Gastrocnemius medialis (tissue), 4 donors: ENCODE measurements at regions not wholly inside any gene's neighbourhood (a gene's known extent, or its start where the extent isn't known, plus 50 kb on each side); places are given as distances from the start of the nearest gene placed in this dataset.

Source experiments
- ATAC-seq, 2 donors: fragments of 150-250 bp; one replicate each; pipeline ENCODE4 v1.9.1; 2016
- DNase-seq, 2 donors: peaks; one replicate each; pipeline ENCODE4 v3.0.0-alpha.2; 2019
- H3K27ac ChIP-seq, 4 donors: fragments of 200-600 bp; sonication (generic); 1 replicate in 1 of 4; 2 replicates in 3 of 4; pipeline ENCODE4 v1.5.1; 2016 to 2018; ENCODE audit warnings: mild to moderate bottlenecking in 2 of 4, moderate library complexity in 1 of 4
- H3K27me3 ChIP-seq, 3 donors: fragments of 200-600 bp; sonication (generic) in 2 of 3; 1 replicate in 1 of 3; 2 replicates in 2 of 3; pipeline versions ENCODE4 v1.5.1 to v1.6.0; 2016 to 2019; ENCODE audit warnings: mild to moderate bottlenecking in 1 of 3, moderate library complexity in 1 of 3
- H3K36me3 ChIP-seq, 2 donors: fragments of 200-600 bp; sonication (generic) in 1 of 2; one replicate each; pipeline ENCODE4 v1.5.1; 2017 to 2018
- H3K4me1 ChIP-seq, 2 donors: fragments of 200-600 bp; sonication (generic) in 1 of 2; one replicate each; pipeline ENCODE4 v1.5.1; 2016 to 2017; ENCODE audit warnings: mild to moderate bottlenecking in 2 of 2
- H3K4me3 ChIP-seq, 4 donors: fragments of 200-600 bp; sonication (generic) in 3 of 4; 1 replicate in 1 of 4; 2 replicates in 3 of 4; pipeline ENCODE4 v1.5.1; 2016 to 2019; ENCODE audit warnings: mild to moderate bottlenecking in 2 of 4
- H3K9me3 ChIP-seq, 3 donors: fragments of 200-600 bp; sonication (generic) in 2 of 3; 1 replicate in 1 of 3; 2 replicates in 2 of 3; pipeline ENCODE4 v1.5.1; 2016 to 2019
- CTCF ChIP-seq, 5 experiments: fragments of 450-650 bp in 3 of 5; fragments of 200-600 bp in 2 of 5; sonication (generic) in 2 of 5; IDR thresholded peaks in 4 of 5; conservative IDR thresholded peaks in 1 of 5; 1 replicate in 4 of 5; 2 replicates in 1 of 5; pipeline ENCODE4 v1.5.1; 2016 to 2019; ENCODE audit warnings: antibody characterized with exemption in 5 of 5, mild to moderate bottlenecking in 3 of 5, moderate library complexity in 3 of 5
- POLR2A ChIP-seq, 2 donors: fragments of 450-650 bp; IDR thresholded peaks; one replicate each; pipeline ENCODE4 v1.6.1; 2017; ENCODE audit warnings: antibody characterized with exemption in 2 of 2, mild to moderate bottlenecking in 2 of 2, moderate library complexity in 2 of 2
- in situ Hi-C, 4 donors: fragments of 200-750 bp; cut with MboI; loops; one replicate each; pipeline versions ENCODE4 v1.15.0 to v1.8.0; 2017; ENCODE audit warnings: low sequenced_read_pairs in 4 of 4
- intact Hi-C: fragments of 100-400 bp; cut with DNase I; formaldehyde crosslinking; loops from one replicate; pipeline ENCODE4 v1.15.1; 2023; ENCODE audit warnings: low total_unique reads

DNA sequence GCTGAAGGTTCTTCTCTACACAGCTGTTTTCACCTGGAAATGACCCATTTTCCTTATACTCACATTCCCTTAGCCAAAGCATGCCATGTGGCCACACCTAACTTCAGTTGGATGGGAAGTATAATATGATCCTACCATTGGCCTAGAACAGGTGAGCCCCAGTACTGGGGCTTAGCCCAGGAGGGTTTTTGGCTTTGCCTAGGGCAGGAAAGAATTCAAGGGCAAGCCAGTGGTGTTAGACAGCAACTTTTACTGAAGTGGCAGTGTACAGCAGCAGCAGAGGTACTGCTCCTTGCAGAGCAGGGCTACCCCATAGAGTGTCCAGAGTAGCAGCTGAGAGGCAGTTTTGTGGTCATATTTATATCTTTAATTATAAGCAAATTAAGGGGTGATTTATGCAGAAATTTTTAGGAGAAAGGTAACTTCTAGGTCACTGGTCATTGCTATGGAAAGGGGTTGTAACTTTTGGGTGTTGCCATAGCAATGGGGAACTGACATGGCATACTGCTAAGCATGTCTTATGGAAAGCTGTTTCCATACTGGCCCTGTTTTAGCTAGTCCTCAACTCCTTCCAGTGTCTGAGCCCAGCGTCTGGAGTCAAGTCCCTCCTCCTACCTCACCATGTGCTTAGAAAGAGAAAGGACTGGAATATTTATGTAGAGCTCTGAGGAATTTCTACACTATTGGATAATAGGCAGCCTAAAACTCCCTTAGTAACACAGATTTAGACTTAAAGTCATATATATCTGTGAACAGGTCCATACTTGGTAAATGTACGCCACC, 109.0 kb upstream of the DTNA start:
- in situ Hi-C loops, result loop anchor here in 1 of 4 donors (5.0 kb wide), 1 partner anchor 46 kb away; no protein-coding TSS in a partner anchor
- no peaks in the 10 kb centered on the region for H3K9me3 ChIP-seq
- intact Hi-C loops, result no loop called here
- DNase-seq (no peak), ATAC-seq (peak in 1 of 2 donors; percentile 46)
- H3K36me3 ChIP-seq, result no peaks in the 10 kb centered on the region
- H3K4me1 ChIP-seq, result peaks cover 38 to 47% of the 10 kb centered on the region in 2 donors
- peak overlapping the region; percentile 34 to 87 (median 76) for H3K27ac ChIP-seq
- no peak for TF ChIP-seq POLR2A (IDR thresholded peaks at IDR 0.05)
- no peak for TF ChIP-seq CTCF (IDR thresholded peaks at IDR 0.05 in 4 of 5, conservative IDR thresholded peaks at IDR 0.05 in 1 of 5)
- no peaks in the 10 kb centered on the region for H3K27me3 ChIP-seq
- no peak overlapping the region for H3K4me3 ChIP-seq

- DNase-seq, result no peak
- Histone ChIP-seq H3K4me1 (peaks cover 63 to 72% of the 10 kb centered on the region in 2 donors), H3K27me3 (no peaks in the 10 kb centered on the region), H3K36me3 (no peaks in the 10 kb centered on the region), H3K9me3 (no peaks in the 10 kb centered on the region), H3K4me3 (no peak overlapping the region), H3K27ac (peak overlapping the region; percentile 0 to 49 (median 36))
- in situ Hi-C loops (loop anchor here in 1 of 4 donors (5.0 kb wide), 1 partner anchor 43 kb away; no protein-coding TSS in a partner anchor), intact Hi-C loops (no loop called here)
- no peak for TF ChIP-seq CTCF (IDR thresholded peaks at IDR 0.05 in 4 of 5, conservative IDR thresholded peaks at IDR 0.05 in 1 of 5)
- no peak for TF ChIP-seq POLR2A (IDR thresholded peaks at IDR 0.05)
- no peak for ATAC-seq
These were observed 105.5 kb upstream of the DTNA start for GRCh38 chr18:34604591-34604990.

- in situ Hi-C loops, result no loop called here
- peak overlapping the region in 2 of 4 donors; percentile 1 to 3 for H3K27ac ChIP-seq
These were observed 103.2 kb upstream of the DTNA start for GRCh38 chr18:34606851-34607250.

DNA sequence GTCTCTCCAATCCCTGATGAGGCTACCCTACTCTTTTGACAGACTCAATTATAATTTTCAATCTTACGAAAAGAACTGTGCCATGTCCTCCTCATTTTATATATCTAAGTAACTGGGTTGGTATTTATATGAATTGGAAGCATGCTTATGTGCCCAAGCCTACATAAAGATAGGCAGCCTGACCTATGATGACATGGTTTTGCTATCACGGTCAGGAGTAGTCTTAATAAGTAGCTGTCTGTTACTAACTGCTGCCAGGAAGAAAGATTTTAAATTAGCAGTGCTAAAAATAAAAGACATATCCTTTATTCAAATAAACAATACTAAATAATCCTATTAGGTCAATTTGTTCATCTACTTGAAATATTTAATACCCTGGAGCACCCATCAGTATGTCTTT, 102.0 kb upstream of the DTNA start:
- peak overlapping the region; percentile 17 to 61 (median 54) for H3K27ac ChIP-seq
- H3K27me3 ChIP-seq, result no peaks in the 10 kb centered on the region
- TF ChIP-seq CTCF (IDR thresholded peaks at IDR 0.05 in 4 of 5, conservative IDR thresholded peaks at IDR 0.05 in 1 of 5) (no peak), POLR2A (IDR thresholded peaks at IDR 0.05) (no peak)
- no peaks in the 10 kb centered on the region for H3K36me3 ChIP-seq
- no peak overlapping the region for H3K4me3 ChIP-seq
- H3K4me1 ChIP-seq, result peaks cover 65 to 79% of the 10 kb centered on the region in 2 donors
- intact Hi-C loops, result no loop called here
- ATAC-seq (no peak), DNase-seq (no peak)
- H3K9me3 ChIP-seq, result no peaks in the 10 kb centered on the region
- in situ Hi-C loops, result no loop called here

More at GRCh38 chr18:34606851-34607250, 103.2 kb upstream of the DTNA start:
- DNase-seq (no peak), ATAC-seq (no peak)
- Histone ChIP-seq H3K27me3 (no peaks in the 10 kb centered on the region), H3K4me1 (peaks cover 64 to 74% of the 10 kb centered on the region in 2 donors), H3K36me3 (no peaks in the 10 kb centered on the region), H3K9me3 (no peaks in the 10 kb centered on the region), H3K4me3 (no peak overlapping the region)
- TF ChIP-seq CTCF (IDR thresholded peaks at IDR 0.05 in 4 of 5, conservative IDR thresholded peaks at IDR 0.05 in 1 of 5), result no peak
- TF ChIP-seq POLR2A (IDR thresholded peaks at IDR 0.05), result no peak
- intact Hi-C loops, result no loop called here
